Testis (tissue), 2 donors: ENCODE measurements at regions not wholly inside any gene's neighbourhood (a gene's known extent, or its start where the extent isn't known, plus 50 kb on each side); places are given as distances from the start of the nearest gene placed in this dataset.

ENCODE experiments used
- POLR2A ChIP-seq: fragments of 450-650 bp; IDR thresholded peaks from one replicate; pipeline ENCODE4 v1.6.1; 2017; ENCODE audit warnings: antibody characterized with exemption, mild to moderate bottlenecking, moderate library complexity
- TF ChIP-seq, protein P1 (sequence below), 3 experiments: fragments of 450-650 bp in 2 of 3; fragments of 200-600 bp in 1 of 3; sonication (generic) in 1 of 3; IDR thresholded peaks; one replicate each; pipeline ENCODE4 v1.5.1; 2016 to 2019; ENCODE audit warnings: antibody characterized with exemption in 3 of 3, mild to moderate bottlenecking in 2 of 3, moderate library complexity in 1 of 3

DNA sequence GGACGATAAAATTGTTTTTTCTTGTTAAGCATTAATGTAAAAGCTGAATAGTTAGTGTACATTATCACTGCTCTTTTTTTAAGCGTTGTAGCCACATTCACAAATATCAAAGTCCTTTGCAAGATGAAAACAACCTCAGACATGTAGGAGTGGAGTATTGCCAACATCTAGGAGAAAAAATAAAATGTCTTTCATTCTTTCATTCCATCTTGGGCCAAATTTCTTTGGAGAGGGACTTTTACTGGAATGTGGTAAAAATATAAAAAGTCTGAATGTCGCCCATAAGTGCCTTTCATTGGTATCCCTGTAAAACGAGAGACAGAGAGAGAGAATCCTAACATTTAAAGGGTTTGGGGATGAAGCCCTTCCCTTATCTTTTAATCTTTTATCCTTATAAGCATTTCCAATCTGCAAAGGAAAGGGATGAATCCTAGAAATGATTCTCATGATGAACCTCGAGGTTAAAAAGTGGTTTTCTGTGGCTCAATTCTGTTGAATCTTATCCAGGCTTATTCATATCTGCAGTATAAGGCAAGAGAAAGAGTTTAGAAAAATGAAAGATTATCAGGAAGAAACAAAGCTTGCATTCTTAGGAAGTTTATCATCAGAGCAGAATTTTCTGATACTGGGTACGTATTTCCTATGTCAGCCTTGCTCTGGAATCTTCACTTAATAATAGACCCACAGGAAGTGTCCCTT, 1031.7 kb downstream of the MCTP2 start:
- TF ChIP-seq, protein P1, sequence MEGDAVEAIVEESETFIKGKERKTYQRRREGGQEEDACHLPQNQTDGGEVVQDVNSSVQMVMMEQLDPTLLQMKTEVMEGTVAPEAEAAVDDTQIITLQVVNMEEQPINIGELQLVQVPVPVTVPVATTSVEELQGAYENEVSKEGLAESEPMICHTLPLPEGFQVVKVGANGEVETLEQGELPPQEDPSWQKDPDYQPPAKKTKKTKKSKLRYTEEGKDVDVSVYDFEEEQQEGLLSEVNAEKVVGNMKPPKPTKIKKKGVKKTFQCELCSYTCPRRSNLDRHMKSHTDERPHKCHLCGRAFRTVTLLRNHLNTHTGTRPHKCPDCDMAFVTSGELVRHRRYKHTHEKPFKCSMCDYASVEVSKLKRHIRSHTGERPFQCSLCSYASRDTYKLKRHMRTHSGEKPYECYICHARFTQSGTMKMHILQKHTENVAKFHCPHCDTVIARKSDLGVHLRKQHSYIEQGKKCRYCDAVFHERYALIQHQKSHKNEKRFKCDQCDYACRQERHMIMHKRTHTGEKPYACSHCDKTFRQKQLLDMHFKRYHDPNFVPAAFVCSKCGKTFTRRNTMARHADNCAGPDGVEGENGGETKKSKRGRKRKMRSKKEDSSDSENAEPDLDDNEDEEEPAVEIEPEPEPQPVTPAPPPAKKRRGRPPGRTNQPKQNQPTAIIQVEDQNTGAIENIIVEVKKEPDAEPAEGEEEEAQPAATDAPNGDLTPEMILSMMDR (IDR thresholded peaks at IDR 0.05), result no peak
- TF ChIP-seq POLR2A, result no peak
